Ovary (tissue), 3 donors: ENCODE measurements at regions not wholly inside any gene's neighbourhood (a gene's known extent, or its start where the extent isn't known, plus 50 kb on each side); places are given as distances from the start of the nearest gene placed in this dataset.
"Not testable (repeated sequence)": the region's sequence is repeated elsewhere in the genome, so short reads cannot be mapped to it uniquely, and the experiment has no call there.

Experiments used
- CTCF ChIP-seq, 3 donors: fragments of 450-650 bp in 2 of 3; fragments of 200-600 bp in 1 of 3; IDR thresholded peaks; one replicate each; pipeline versions ENCODE4 v1.5.1 to v1.8.0; 2016 to 2022; ENCODE audit warnings: antibody characterized with exemption in 3 of 3, mild to moderate bottlenecking in 1 of 3
- POLR2A ChIP-seq: fragments of 450-650 bp; IDR thresholded peaks from one replicate; pipeline ENCODE4 v1.6.1; 2017; ENCODE audit warnings: antibody characterized with exemption, mild to moderate bottlenecking, moderate library complexity
- donor health status: DM: no; HTN: no; CAD: no.

DNA sequence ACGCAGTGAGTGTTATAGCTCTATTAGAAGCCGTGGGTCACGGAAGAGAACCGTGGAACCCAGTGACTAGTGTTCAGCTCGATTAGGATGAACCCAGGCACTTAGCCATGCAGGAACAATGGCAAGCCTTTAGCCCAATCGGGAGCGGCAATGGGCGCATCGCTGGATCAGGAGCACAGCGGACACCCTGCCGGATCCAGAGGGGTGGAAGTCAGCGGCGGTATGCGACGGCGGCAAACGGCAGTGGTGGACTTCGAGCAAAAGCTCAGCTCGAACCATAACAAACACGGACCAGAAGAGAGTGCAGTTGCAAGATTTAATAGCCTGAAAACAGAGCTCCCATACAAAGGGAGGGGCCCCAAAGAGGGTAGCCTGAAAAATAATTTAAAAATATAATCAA lies 112.8 kb downstream of the CGGBP1 start:
- TF ChIP-seq POLR2A; CTCF (IDR thresholded peaks at IDR 0.05): not testable (repeated sequence)
